DND-41 (cell line): ENCODE measurements at regions not wholly inside any gene's neighbourhood (a gene's known extent, or its start where the extent isn't known, plus 50 kb on each side); places are given as distances from the start of the nearest gene placed in this dataset.

Experiments
- CTCF ChIP-seq: IDR thresholded peaks from 2 replicates; pipeline ENCODE4 v1.5.1; 2012; ENCODE audit warnings: borderline replicate concordance, low read length, moderate library complexity, mild to moderate bottlenecking; ENCODE audit not compliant: poor library complexity, severe bottlenecking; ENCODE audit errors: extremely low read depth
- EZH2 ChIP-seq: IDR thresholded peaks from 3 replicates; pipeline ENCODE4 v1.6.1; 2012; ENCODE audit warnings: borderline replicate concordance, low read depth, mild to moderate bottlenecking, moderate library complexity, low read length, inconsistent platforms; ENCODE audit not compliant: severe bottlenecking

DNA sequence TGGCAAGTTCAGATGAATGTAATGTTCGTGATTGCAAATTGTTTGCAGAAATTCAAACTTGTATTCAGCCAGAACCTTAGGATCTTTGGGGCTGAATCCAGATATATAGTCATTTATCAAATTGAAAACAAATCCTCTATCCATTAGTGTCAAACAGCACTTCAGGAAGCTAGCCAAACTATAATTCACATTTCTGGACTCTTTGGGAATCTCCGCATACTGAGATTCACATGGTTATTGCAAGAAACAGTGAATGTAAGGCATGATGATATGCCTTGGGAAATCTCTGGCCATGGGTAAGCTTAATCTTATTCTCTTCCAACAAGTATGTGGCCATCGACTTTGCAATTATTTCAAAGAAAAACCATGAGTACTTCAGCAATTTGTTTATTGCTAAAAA lies 98.5 kb downstream of the KLHL28 start:
- TF ChIP-seq EZH2, result no peak
- no peak for TF ChIP-seq CTCF
